Activated naive CD4-positive, alpha-beta T cell treated with anti-CD3 and anti-CD28 coated beads for 36 hours (primary cell): ENCODE measurements at regions not wholly inside any gene's neighbourhood (a gene's known extent, or its start where the extent isn't known, plus 50 kb on each side); places are given as distances from the start of the nearest gene placed in this dataset.

Experiments
- CTCF ChIA-PET: fragments of 350-600 bp; sonication (Branson Sonifier 250); formaldehyde crosslinking; loops from one replicate; lab custom pipeline; 2021; ENCODE audit warnings: antibody characterized with exemption; lab: Charles Lee
- DNase-seq: peaks from one replicate; pipeline ENCODE4 v3.0.0-alpha.2; 2020
- H3K27ac Mint-ChIP-seq: one replicate; pipeline ENCODE4 v1.8.0; 2021; ENCODE audit warnings: mild to moderate bottlenecking, mixed read lengths
- H3K27me3 Mint-ChIP-seq: one replicate; pipeline ENCODE4 v1.8.0; 2021; ENCODE audit warnings: low read depth, mixed read lengths
- H3K36me3 Mint-ChIP-seq: one replicate; pipeline ENCODE4 v1.8.0; 2021; ENCODE audit warnings: low read depth, mixed read lengths
- H3K4me1 Mint-ChIP-seq: one replicate; pipeline ENCODE4 v1.8.0; 2021; ENCODE audit warnings: low read depth, mixed read lengths
- H3K4me3 Mint-ChIP-seq: one replicate; pipeline ENCODE4 v1.8.0; 2021; ENCODE audit warnings: mild to moderate bottlenecking, moderate library complexity, mixed read lengths
- H3K9me3 Mint-ChIP-seq: one replicate; pipeline ENCODE4 v1.8.0; 2021; ENCODE audit warnings: mixed read lengths
- intact Hi-C: fragments of 100-400 bp; cut with micrococcal nuclease; formaldehyde crosslinking; loops from one replicate; pipeline ENCODE4 v1.15.1; 2023

DNA sequence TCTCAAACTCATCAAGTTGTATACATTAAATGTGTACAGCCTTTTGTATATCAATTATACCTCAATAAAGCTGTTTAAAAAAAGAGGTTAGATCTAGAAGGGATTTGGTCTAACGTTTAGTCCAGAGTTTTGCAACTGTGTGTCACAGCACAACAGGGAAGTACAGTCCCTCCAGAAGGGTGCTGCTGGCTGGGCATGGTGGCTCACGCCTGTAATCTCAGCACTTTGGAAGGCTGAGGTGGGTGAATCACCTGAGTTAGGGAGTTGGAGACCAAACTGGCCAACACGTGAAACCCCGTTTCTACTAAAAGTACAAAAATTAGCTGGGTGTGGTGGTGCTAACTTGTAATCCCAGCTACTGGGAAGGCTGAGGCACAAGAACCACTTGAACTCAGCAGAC is 78.3 kb upstream of the HAO2 start:
- Mint-ChIP-seq H3K4me1 (peaks cover 15% of the 10 kb centered on the region), H3K9me3 (no peaks in the 10 kb centered on the region), H3K27ac (no peak overlapping the region), H3K27me3 (peaks cover 23% of the 10 kb centered on the region), H3K4me3 (no peak overlapping the region), H3K36me3 (no peaks in the 10 kb centered on the region)
- intact Hi-C loops = no loop called here
- CTCF ChIA-PET = interaction anchor here (2.0 kb wide), 1 partner anchor 77 kb away, joined by 10 read pairs; no protein-coding TSS in a partner anchor
- DNase-seq = no peak

DNA sequence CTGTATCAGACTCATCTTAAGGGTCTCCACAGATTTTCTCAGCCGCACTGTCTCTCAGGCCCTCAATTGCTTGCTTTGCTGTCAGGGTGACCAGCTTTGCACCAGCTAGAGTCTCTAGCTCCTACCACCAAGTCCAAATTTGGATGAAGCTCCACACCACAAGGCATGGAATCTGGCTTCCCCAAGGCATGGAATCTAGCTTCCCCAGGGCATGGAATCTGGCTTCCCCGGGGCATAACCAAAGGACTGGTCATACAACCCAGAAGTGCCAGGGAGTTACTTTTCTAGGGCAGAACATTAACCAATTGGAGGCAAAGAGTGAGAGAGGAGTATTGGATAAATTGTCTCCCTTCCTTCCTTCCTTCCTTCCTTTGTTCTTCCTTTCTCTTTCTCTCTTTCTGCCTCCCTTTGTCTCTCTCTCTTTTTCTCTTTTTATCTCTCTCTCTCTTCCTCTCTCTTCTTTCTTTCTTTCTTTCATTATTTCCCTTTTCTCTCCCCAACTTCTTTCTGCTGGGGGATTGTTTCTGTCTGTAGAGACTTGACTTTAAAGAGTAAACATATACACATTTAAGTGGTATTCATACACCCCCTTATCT is 76.9 kb upstream of the HAO2 start:
- H3K4me3 Mint-ChIP-seq = no peak overlapping the region
- H3K4me1 Mint-ChIP-seq = peaks cover 17% of the 10 kb centered on the region
- H3K27ac Mint-ChIP-seq = no peak overlapping the region
- H3K9me3 Mint-ChIP-seq = no peaks in the 10 kb centered on the region
- H3K27me3 Mint-ChIP-seq = peaks cover 17% of the 10 kb centered on the region
- no peaks in the 10 kb centered on the region for H3K36me3 Mint-ChIP-seq
- no peak for DNase-seq
- CTCF ChIA-PET = interaction anchor here (1.3 to 2.0 kb wide), 2 partner anchors 17 to 75 kb away, joined by 9 to 10 read pairs; no protein-coding TSS in a partner anchor
- intact Hi-C loops = no loop called here

DNA sequence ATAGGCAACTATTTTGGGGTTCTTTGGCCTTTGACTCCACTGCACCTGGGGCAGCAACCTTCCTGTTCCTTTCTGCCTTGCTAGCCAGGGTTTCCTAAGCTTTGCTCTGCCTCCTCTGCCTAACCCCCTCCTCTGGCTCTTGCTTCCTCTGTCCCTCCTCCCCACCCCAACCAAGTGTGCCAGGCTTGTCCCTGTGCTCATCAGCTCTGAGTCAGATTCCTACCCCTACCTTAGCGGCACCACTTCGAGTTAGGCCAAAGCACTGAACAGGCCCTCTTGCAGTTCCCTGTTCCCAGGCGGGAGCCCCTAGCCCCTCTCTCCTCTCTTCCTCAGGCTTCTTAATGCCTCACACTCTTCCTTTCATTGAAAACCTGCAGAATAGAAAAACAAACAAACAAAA is 74.8 kb upstream of the HAO2 start:
- H3K27me3 Mint-ChIP-seq = peaks cover 14% of the 10 kb centered on the region
- H3K4me1 Mint-ChIP-seq = peaks cover 25% of the 10 kb centered on the region
- H3K4me3 Mint-ChIP-seq = no peak overlapping the region
- intact Hi-C loops = no loop called here
- H3K36me3 Mint-ChIP-seq = no peaks in the 10 kb centered on the region
- no peaks in the 10 kb centered on the region for H3K9me3 Mint-ChIP-seq
- CTCF ChIA-PET = interaction anchor here (1.4 kb wide), 1 partner anchor 19 kb away, joined by 5 read pairs; no protein-coding TSS in a partner anchor
- no peak overlapping the region for H3K27ac Mint-ChIP-seq
- DNase-seq = no peak

DNA sequence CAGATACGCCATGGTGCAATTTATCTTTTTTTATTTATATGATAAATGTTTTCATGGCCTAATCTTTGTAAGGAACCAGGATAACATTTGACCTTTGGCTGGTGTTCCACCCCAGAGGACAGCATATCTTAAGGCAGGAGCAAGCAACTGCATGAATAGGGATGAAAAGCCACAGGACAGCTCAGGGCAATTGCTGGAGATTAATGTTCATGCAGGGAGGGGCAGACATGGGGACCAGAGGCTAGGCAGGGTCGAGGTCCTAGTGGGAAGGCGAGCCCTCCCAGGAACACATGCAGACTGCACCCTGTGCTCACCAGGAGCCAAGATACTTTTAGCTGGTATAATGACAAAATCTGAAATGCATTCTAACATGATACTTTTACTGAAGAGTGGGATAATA is 74.4 kb upstream of the HAO2 start:
- H3K4me3 Mint-ChIP-seq = no peak overlapping the region
- H3K27ac Mint-ChIP-seq = no peak overlapping the region
- H3K36me3 Mint-ChIP-seq = no peaks in the 10 kb centered on the region
- peaks cover 17% of the 10 kb centered on the region for H3K27me3 Mint-ChIP-seq
- CTCF ChIA-PET = interaction anchor here (1.0 to 1.4 kb wide), 2 partner anchors 18 to 20 kb away, joined by 3 to 5 read pairs; no protein-coding TSS in a partner anchor
- peaks cover 25% of the 10 kb centered on the region for H3K4me1 Mint-ChIP-seq
- no peaks in the 10 kb centered on the region for H3K9me3 Mint-ChIP-seq
- no peak for DNase-seq
- intact Hi-C loops = no loop called here

DNA sequence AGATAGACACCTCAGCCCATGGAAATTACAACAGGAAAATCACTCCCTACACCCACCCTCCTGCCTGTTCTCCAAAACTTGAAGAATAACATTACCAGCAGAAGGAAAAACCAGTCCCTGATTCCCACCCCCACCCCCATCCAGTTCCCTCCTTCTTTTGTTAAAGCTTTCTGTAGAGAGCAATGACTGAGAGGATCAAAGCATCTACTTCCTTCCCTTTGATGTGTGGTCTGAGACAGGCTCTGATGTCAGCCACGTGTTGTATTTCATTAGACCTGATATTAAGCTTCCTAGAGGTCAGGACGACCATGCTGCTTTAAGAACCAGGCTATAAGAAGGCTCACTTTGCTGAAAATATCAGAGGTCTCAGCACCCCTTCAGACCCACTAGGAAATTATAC is 73.9 kb upstream of the HAO2 start:
- H3K9me3 Mint-ChIP-seq = peaks cover 2% of the 10 kb centered on the region
- H3K4me1 Mint-ChIP-seq = peaks cover 25% of the 10 kb centered on the region
- intact Hi-C loops = no loop called here
- DNase-seq = no peak
- no peak overlapping the region for H3K4me3 Mint-ChIP-seq
- no peaks in the 10 kb centered on the region for H3K36me3 Mint-ChIP-seq
- no peak overlapping the region for H3K27ac Mint-ChIP-seq
- H3K27me3 Mint-ChIP-seq = peaks cover 21% of the 10 kb centered on the region
- CTCF ChIA-PET = interaction anchor here (0.7 to 1.4 kb wide), 3 partner anchors 18 to 55 kb away, joined by 3 to 5 read pairs (median 3); no protein-coding TSS in a partner anchor

DNA sequence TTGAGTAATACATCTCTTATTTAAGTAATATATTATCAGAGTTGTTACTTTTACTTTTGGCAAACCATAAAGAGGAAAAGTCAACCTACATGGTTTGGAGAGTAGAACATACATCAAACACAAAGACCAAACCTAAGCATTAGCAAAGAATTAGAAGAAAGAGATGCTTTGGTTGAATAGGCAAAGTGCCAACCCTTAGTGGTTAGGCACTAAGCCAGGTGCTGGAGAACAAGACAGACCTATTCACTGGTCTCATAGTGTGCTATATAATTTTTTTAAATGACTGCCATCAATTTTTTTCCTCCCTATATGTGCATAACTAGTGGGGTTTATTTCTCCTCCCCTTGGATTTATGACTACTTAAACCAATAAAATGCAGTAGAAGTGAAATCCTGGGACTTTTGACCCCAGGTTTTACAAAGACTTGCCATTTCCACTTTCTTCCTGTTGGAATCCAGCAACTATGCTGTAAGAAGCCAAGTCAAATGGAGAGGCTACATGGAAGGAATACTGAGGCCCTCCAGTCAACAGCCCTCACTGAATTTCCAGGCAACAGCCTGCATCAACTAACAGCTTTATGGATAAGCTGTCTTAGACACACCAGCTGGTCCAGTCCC is 69.8 kb upstream of the HAO2 start:
- H3K4me3 Mint-ChIP-seq = no peak overlapping the region
- peaks cover 25% of the 10 kb centered on the region for H3K4me1 Mint-ChIP-seq
- CTCF ChIA-PET = no interaction called here
- no peaks in the 10 kb centered on the region for H3K36me3 Mint-ChIP-seq
- no peak overlapping the region for H3K27ac Mint-ChIP-seq
- H3K9me3 Mint-ChIP-seq = peaks cover 2% of the 10 kb centered on the region
- DNase-seq = no peak
- peaks cover 34% of the 10 kb centered on the region for H3K27me3 Mint-ChIP-seq
- intact Hi-C loops = no loop called here

DNA sequence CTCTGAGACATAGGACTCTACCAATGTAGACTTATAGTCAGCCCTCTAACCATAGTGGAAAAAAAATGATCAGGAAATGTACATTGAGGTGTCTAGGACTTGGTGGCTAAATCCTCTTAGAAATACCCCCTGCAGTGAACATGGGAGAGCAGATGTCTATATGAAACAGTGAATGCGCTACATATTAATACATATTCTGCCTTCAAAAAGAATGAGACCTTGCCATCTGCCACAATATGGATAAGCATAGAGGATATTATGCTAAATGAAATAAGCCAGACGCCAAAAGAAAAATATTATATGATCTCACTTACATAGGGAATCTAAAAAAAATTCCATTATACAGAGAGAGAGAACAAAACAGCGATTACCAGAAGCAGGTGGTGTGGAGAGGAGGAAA is 66.6 kb upstream of the HAO2 start:
- H3K36me3 Mint-ChIP-seq = no peaks in the 10 kb centered on the region
- no peak overlapping the region for H3K4me3 Mint-ChIP-seq
- peaks cover 2% of the 10 kb centered on the region for H3K9me3 Mint-ChIP-seq
- DNase-seq = no peak
- no peak overlapping the region for H3K27ac Mint-ChIP-seq
- CTCF ChIA-PET = no interaction called here
- intact Hi-C loops = no loop called here
- peaks cover 37% of the 10 kb centered on the region for H3K27me3 Mint-ChIP-seq
- H3K4me1 Mint-ChIP-seq = peaks cover 9% of the 10 kb centered on the region

DNA sequence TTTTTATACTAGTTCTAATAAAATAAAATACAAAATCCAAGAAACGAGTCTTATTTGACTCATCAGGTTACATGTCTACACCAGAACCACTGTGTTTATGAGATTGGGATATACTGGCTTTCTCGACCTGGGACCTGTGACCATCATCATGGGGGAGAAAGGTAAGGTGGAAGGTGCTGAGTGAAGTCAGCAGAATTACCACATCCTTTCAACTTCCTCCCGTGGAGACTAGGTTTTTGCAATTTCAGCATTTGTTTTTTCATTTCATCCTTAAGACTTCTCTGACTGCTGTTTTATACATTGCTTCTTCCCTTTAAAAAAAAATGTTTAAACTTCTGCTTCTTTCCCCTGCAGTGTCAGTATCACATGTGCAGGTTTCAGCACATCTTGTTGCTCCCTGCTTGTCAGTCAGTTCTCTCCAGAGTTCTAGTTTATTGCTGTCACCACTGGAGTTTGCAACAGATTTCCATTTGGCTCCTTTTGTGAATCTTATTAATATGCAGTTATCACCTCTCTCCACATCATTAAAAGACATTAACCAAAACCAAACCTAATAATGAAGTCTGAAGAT is 60.4 kb upstream of the HAO2 start:
- CTCF ChIA-PET = interaction anchor here (0.6 kb wide), 1 partner anchor 296 kb away, joined by 3 read pairs; no protein-coding TSS in a partner anchor
- Mint-ChIP-seq H3K36me3 (no peaks in the 10 kb centered on the region), H3K9me3 (no peaks in the 10 kb centered on the region), H3K27me3 (peaks cover 38% of the 10 kb centered on the region), H3K4me3 (no peak overlapping the region), H3K4me1 (no peaks in the 10 kb centered on the region), H3K27ac (no peak overlapping the region)
- no peak for DNase-seq
- intact Hi-C loops = no loop called here

DNA sequence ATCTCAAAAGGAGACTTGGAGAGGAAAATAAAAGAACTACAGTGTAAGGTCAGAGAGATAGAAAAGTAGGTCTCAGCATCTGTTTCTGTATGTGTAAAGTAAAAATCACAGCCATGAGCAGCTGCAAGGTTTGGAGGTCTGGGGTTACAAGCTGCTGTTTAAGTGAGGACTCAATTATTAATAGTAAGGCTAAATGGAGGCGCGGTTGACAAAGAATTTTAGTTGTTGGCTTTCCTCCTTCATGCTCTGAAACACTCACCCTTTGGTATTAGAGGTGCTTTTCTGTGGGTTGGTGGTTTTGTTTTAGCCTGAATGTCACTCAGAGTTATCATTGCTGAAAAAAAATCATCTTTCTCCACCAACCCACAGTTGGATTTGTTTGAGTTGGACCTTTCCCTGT is 59.8 kb upstream of the HAO2 start:
- no peaks in the 10 kb centered on the region for H3K9me3 Mint-ChIP-seq
- H3K36me3 Mint-ChIP-seq = no peaks in the 10 kb centered on the region
- H3K4me3 Mint-ChIP-seq = no peak overlapping the region
- no peaks in the 10 kb centered on the region for H3K4me1 Mint-ChIP-seq
- DNase-seq = no peak
- H3K27me3 Mint-ChIP-seq = peaks cover 40% of the 10 kb centered on the region
- CTCF ChIA-PET = no interaction called here
- H3K27ac Mint-ChIP-seq = no peak overlapping the region
- intact Hi-C loops = no loop called here

DNA sequence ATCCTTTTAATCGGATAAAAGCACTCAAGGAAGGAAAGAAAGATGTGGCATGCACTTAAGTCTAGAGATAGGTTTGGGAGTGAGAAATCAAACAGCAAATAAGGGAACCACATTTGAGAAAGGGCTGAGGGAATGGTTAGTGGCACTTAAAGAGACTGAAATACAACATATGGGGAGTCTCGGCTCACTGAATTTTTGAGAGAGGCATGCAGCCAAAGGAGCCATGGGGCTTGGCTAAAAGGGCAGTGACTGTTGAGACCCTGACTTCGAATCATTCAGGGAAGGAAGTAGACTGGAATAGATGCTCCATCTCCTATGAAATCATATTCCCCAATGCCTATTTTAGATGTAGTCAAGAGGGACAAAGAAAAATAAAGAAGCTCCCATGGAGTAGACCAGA is 58.3 kb upstream of the HAO2 start:
- intact Hi-C loops = no loop called here
- Mint-ChIP-seq H3K4me1 (no peaks in the 10 kb centered on the region), H3K4me3 (no peak overlapping the region), H3K9me3 (no peaks in the 10 kb centered on the region), H3K27ac (no peak overlapping the region), H3K27me3 (peaks cover 42% of the 10 kb centered on the region), H3K36me3 (no peaks in the 10 kb centered on the region)
- CTCF ChIA-PET = no interaction called here
- DNase-seq = no peak

DNA sequence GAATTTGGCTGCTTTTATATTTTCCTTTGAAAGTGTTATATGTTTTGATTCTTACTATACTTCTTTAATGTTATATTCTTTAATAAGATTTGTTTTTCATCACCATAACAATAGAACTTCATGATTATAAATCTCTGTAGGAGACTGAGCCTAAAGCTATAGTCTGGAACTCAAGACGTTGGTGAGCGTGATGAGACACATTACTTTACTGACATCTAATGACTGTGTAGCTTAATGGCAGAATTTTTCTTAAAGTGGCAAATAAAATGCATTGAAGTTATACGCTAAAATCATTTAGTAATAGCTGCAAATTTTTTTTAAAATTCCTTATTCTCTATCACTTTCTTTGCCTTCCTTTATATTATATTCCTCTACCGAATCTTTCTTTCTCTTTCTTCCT is 56.1 kb upstream of the HAO2 start:
- intact Hi-C loops = no loop called here
- CTCF ChIA-PET = no interaction called here
- Mint-ChIP-seq H3K4me1 (no peaks in the 10 kb centered on the region), H3K9me3 (no peaks in the 10 kb centered on the region), H3K27ac (no peak overlapping the region), H3K27me3 (peaks cover 33% of the 10 kb centered on the region), H3K4me3 (no peak overlapping the region), H3K36me3 (no peaks in the 10 kb centered on the region)
- DNase-seq = no peak

DNA sequence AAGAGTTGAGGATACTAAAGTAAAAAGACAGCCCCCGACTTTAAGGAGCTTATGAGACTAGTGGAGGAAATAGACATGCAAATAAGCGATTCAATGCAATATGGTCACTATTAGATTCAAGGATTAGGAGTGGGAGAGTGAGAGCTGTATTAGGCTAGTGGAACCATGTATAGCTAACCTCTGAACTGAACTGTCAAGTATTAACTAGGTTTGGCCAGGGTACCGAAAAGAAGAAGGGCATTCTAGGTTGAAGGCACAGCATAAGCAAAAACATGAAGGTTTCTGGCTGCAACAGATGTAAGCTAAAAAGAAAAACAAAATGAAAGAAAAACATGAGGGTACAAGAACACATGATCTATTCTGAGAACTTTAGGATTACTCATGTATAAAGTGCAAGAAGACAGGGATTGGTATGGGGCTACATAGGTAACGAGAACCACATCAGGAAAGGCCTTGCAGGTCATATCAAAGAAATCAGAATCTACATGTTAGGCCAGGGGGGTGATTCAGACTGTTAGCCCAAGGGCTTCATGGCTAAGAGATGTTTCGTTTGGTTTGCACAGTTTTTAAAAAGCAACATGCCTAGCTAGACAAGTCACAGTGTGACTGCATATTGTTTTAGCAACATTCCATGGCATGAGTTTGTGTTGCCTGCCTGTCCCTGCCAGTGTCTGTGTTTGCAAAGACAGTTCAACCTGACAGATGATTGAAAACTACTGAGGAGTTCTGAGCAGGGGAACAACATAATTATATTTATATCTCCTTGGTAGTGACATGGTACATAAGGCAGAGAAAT is 54.4 kb upstream of the HAO2 start:
- Mint-ChIP-seq H3K4me1 (no peaks in the 10 kb centered on the region), H3K27me3 (peaks cover 24% of the 10 kb centered on the region), H3K36me3 (no peaks in the 10 kb centered on the region), H3K9me3 (no peaks in the 10 kb centered on the region), H3K27ac (no peak overlapping the region), H3K4me3 (no peak overlapping the region)
- DNase-seq = no peak
- intact Hi-C loops = no loop called here
- CTCF ChIA-PET = interaction anchor here (0.6 to 1.3 kb wide), 3 partner anchors 9 to 418 kb away, joined by 3 to 4 read pairs (median 3); no protein-coding TSS in a partner anchor
